ENCODE measurements at regions not wholly inside any gene's neighbourhood (a gene's known extent, or its start where the extent isn't known, plus 50 kb on each side); places are given as distances from the start of the nearest gene placed in this dataset.

GRCh38 chr2:51329512-51329911, 297.6 kb upstream of the NRXN1 start:
- H3K36me3 ChIP-seq (ENCODE audit: insufficient read depth, low read length) = no peaks in the 10 kb centered on the region
- H3K79me2 ChIP-seq (ENCODE audit: low read length) = no peaks in the 10 kb centered on the region
- no peak overlapping the region for H3K9ac ChIP-seq (ENCODE audit: low read length)
- H3K27me3 ChIP-seq (ENCODE audit: low read length) = no peaks in the 10 kb centered on the region
- H3K4me1 ChIP-seq (ENCODE audit: low read length) = no peaks in the 10 kb centered on the region
- DNase-seq = no peak
- H3K27ac ChIP-seq (ENCODE audit: low read length) = no peak overlapping the region
- H3K9me2 ChIP-seq (replicated peaks; ENCODE audit: insufficient read depth, low read length) = no peaks in the 10 kb centered on the region
- no peak overlapping the region for H2AFZ ChIP-seq (ENCODE audit: low read length)
- no peak overlapping the region for H3K4me2 ChIP-seq (ENCODE audit: low read depth, low read length, poor library complexity, severe bottlenecking)
- H3K4me3 ChIP-seq (ENCODE audit: low read length) = no peak overlapping the region
- H3K9me3 ChIP-seq (ENCODE audit: low read length) = peaks cover 9% of the 10 kb centered on the region; the same call in 1 of the 2 replicates
- H4K20me1 ChIP-seq (ENCODE audit: insufficient read depth, low read depth, low read length) = no peaks in the 10 kb centered on the region

- H3K27me3 ChIP-seq (ENCODE audit: low read length) = no peaks in the 10 kb centered on the region
- H2AFZ ChIP-seq (ENCODE audit: low read length) = no peak overlapping the region
- H3K4me1 ChIP-seq (ENCODE audit: low read length) = no peaks in the 10 kb centered on the region
- no peak overlapping the region for H3K9ac ChIP-seq (ENCODE audit: low read length)
- H3K4me3 ChIP-seq (ENCODE audit: low read length) = no peak overlapping the region
- DNase-seq = no peak
- H3K9me2 ChIP-seq (replicated peaks; ENCODE audit: insufficient read depth, low read length) = no peaks in the 10 kb centered on the region
- peaks cover 21% of the 10 kb centered on the region for H3K9me3 ChIP-seq (ENCODE audit: low read length)
- no peaks in the 10 kb centered on the region for H3K79me2 ChIP-seq (ENCODE audit: low read length)
- no peak overlapping the region for H3K27ac ChIP-seq (ENCODE audit: low read length)
- H4K20me1 ChIP-seq (ENCODE audit: insufficient read depth, low read depth, low read length) = no peaks in the 10 kb centered on the region
- no peaks in the 10 kb centered on the region for H3K36me3 ChIP-seq (ENCODE audit: insufficient read depth, low read length)
- H3K4me2 ChIP-seq (ENCODE audit: low read depth, low read length, poor library complexity, severe bottlenecking) = no peak overlapping the region
Measured at GRCh38 chr2:51324051-51324450, 292.1 kb upstream of the NRXN1 start.

- DNase-seq = no peak
- Histone ChIP-seq H3K79me2 (ENCODE audit: low read length) (no peaks in the 10 kb centered on the region), H3K4me3 (ENCODE audit: low read length) (no peak overlapping the region), H3K4me2 (ENCODE audit: low read depth, low read length, poor library complexity, severe bottlenecking) (no peak overlapping the region), H3K9me2 (replicated peaks; ENCODE audit: insufficient read depth, low read length) (no peaks in the 10 kb centered on the region), H3K27ac (ENCODE audit: low read length) (no peak overlapping the region), H4K20me1 (ENCODE audit: insufficient read depth, low read depth, low read length) (no peaks in the 10 kb centered on the region), H3K4me1 (ENCODE audit: low read length) (no peaks in the 10 kb centered on the region), H3K9me3 (ENCODE audit: low read length) (peaks cover 25% of the 10 kb centered on the region), H3K9ac (ENCODE audit: low read length) (no peak overlapping the region), H3K36me3 (ENCODE audit: insufficient read depth, low read length) (no peaks in the 10 kb centered on the region), H2AFZ (ENCODE audit: low read length) (no peak overlapping the region), H3K27me3 (ENCODE audit: low read length) (no peaks in the 10 kb centered on the region)
Measured at GRCh38 chr2:51322613-51323012, 290.7 kb upstream of the NRXN1 start.

GRCh38 chr2:51304311-51304710, 272.4 kb upstream of the NRXN1 start:
- H3K36me3 ChIP-seq (ENCODE audit: insufficient read depth, low read length) = no peaks in the 10 kb centered on the region
- no peaks in the 10 kb centered on the region for H4K20me1 ChIP-seq (ENCODE audit: insufficient read depth, low read depth, low read length)
- no peak overlapping the region for H3K27ac ChIP-seq (ENCODE audit: low read length)
- no peaks in the 10 kb centered on the region for H3K27me3 ChIP-seq (ENCODE audit: low read length)
- H3K4me2 ChIP-seq (ENCODE audit: low read depth, low read length, poor library complexity, severe bottlenecking) = no peak overlapping the region
- H3K9me3 ChIP-seq (ENCODE audit: low read length) = peaks cover 13% of the 10 kb centered on the region
- H3K9me2 ChIP-seq (replicated peaks; ENCODE audit: insufficient read depth, low read length) = no peaks in the 10 kb centered on the region
- no peak overlapping the region for H2AFZ ChIP-seq (ENCODE audit: low read length)
- H3K79me2 ChIP-seq (ENCODE audit: low read length) = no peaks in the 10 kb centered on the region
- no peak overlapping the region for H3K9ac ChIP-seq (ENCODE audit: low read length)
- H3K4me1 ChIP-seq (ENCODE audit: low read length) = no peaks in the 10 kb centered on the region
- H3K4me3 ChIP-seq (ENCODE audit: low read length) = no peak overlapping the region
- no peak for DNase-seq

- no peaks in the 10 kb centered on the region for H4K20me1 ChIP-seq (ENCODE audit: insufficient read depth, low read depth, low read length)
- H2AFZ ChIP-seq (ENCODE audit: low read length) = no peak overlapping the region
- H3K36me3 ChIP-seq (ENCODE audit: insufficient read depth, low read length) = no peaks in the 10 kb centered on the region
- peaks cover 8% of the 10 kb centered on the region for H3K9me3 ChIP-seq (ENCODE audit: low read length)
- no peaks in the 10 kb centered on the region for H3K27me3 ChIP-seq (ENCODE audit: low read length)
- H3K9me2 ChIP-seq (replicated peaks; ENCODE audit: insufficient read depth, low read length) = no peaks in the 10 kb centered on the region
- H3K9ac ChIP-seq (ENCODE audit: low read length) = no peak overlapping the region
- H3K27ac ChIP-seq (ENCODE audit: low read length) = no peak overlapping the region
- H3K79me2 ChIP-seq (ENCODE audit: low read length) = no peaks in the 10 kb centered on the region
- no peak overlapping the region for H3K4me2 ChIP-seq (ENCODE audit: low read depth, low read length, poor library complexity, severe bottlenecking)
- no peaks in the 10 kb centered on the region for H3K4me1 ChIP-seq (ENCODE audit: low read length)
- no peak for DNase-seq
- H3K4me3 ChIP-seq (ENCODE audit: low read length) = no peak overlapping the region
Measured at GRCh38 chr2:51301381-51301780, 269.4 kb upstream of the NRXN1 start.

- Histone ChIP-seq H3K79me2 (ENCODE audit: low read length) (no peaks in the 10 kb centered on the region), H3K4me1 (ENCODE audit: low read length) (no peaks in the 10 kb centered on the region), H3K36me3 (ENCODE audit: insufficient read depth, low read length) (no peaks in the 10 kb centered on the region), H3K9ac (ENCODE audit: low read length) (no peak overlapping the region), H3K9me3 (ENCODE audit: low read length) (peaks cover 2% of the 10 kb centered on the region; the same call in 1 of the 2 replicates), H3K27me3 (ENCODE audit: low read length) (no peaks in the 10 kb centered on the region), H3K27ac (ENCODE audit: low read length) (no peak overlapping the region), H3K4me2 (ENCODE audit: low read depth, low read length, poor library complexity, severe bottlenecking) (no peak overlapping the region), H3K9me2 (replicated peaks; ENCODE audit: insufficient read depth, low read length) (no peaks in the 10 kb centered on the region), H4K20me1 (ENCODE audit: insufficient read depth, low read depth, low read length) (no peaks in the 10 kb centered on the region), H2AFZ (ENCODE audit: low read length) (no peak overlapping the region), H3K4me3 (ENCODE audit: low read length) (no peak overlapping the region)
- no peak for DNase-seq
Measured at GRCh38 chr2:51299370-51299769, 267.4 kb upstream of the NRXN1 start.

GRCh38 chr2:51297488-51297887, 265.6 kb upstream of the NRXN1 start:
- Histone ChIP-seq H3K27ac (ENCODE audit: low read length) (no peak overlapping the region), H3K79me2 (ENCODE audit: low read length) (no peaks in the 10 kb centered on the region), H3K9me2 (replicated peaks; ENCODE audit: insufficient read depth, low read length) (no peaks in the 10 kb centered on the region), H3K9ac (ENCODE audit: low read length) (no peak overlapping the region), H3K27me3 (ENCODE audit: low read length) (no peaks in the 10 kb centered on the region), H3K4me1 (ENCODE audit: low read length) (no peaks in the 10 kb centered on the region), H3K9me3 (ENCODE audit: low read length) (peaks cover 2% of the 10 kb centered on the region; the same call in 1 of the 2 replicates), H4K20me1 (ENCODE audit: insufficient read depth, low read depth, low read length) (no peaks in the 10 kb centered on the region), H3K36me3 (ENCODE audit: insufficient read depth, low read length) (no peaks in the 10 kb centered on the region), H3K4me3 (ENCODE audit: low read length) (no peak overlapping the region), H2AFZ (ENCODE audit: low read length) (no peak overlapping the region), H3K4me2 (ENCODE audit: low read depth, low read length, poor library complexity, severe bottlenecking) (no peak overlapping the region)
- DNase-seq = no peak

- Histone ChIP-seq H3K27me3 (ENCODE audit: low read length) (no peaks in the 10 kb centered on the region), H3K79me2 (ENCODE audit: low read length) (no peaks in the 10 kb centered on the region), H3K4me3 (ENCODE audit: low read length) (no peak overlapping the region), H3K9ac (ENCODE audit: low read length) (no peak overlapping the region), H3K4me2 (ENCODE audit: low read depth, low read length, poor library complexity, severe bottlenecking) (no peak overlapping the region), H2AFZ (ENCODE audit: low read length) (no peak overlapping the region), H3K27ac (ENCODE audit: low read length) (no peak overlapping the region), H3K36me3 (ENCODE audit: insufficient read depth, low read length) (no peaks in the 10 kb centered on the region), H3K4me1 (ENCODE audit: low read length) (no peaks in the 10 kb centered on the region), H3K9me2 (replicated peaks; ENCODE audit: insufficient read depth, low read length) (no peaks in the 10 kb centered on the region), H3K9me3 (ENCODE audit: low read length) (peaks cover 7% of the 10 kb centered on the region; the same call in 1 of the 2 replicates), H4K20me1 (ENCODE audit: insufficient read depth, low read depth, low read length) (no peaks in the 10 kb centered on the region)
- DNase-seq = no peak
Measured at GRCh38 chr2:51293566-51294200, 261.8 kb upstream of the NRXN1 start.

Data from Karpas-422 (cell line).